ENCODE measurements at regions not wholly inside any gene's neighbourhood (a gene's known extent, or its start where the extent isn't known, plus 50 kb on each side); places are given as distances from the start of the nearest gene placed in this dataset.

GRCh38 chr13:71067165-71067815 lies 799.7 kb downstream of the DACH1 start:
- Histone ChIP-seq H3K36me3 (ENCODE audit: control insufficient read depth, insufficient read depth, low read length) (no peaks in the 10 kb centered on the region), H3K27me3 (ENCODE audit: control insufficient read depth, insufficient read depth, low read length) (no peaks in the 10 kb centered on the region), H3K4me3 (ENCODE audit: low read depth, low read length) (no peak overlapping the region)
- DNase-seq (ENCODE audit: low read depth), result no peak
- TF ChIP-seq, protein P1, sequence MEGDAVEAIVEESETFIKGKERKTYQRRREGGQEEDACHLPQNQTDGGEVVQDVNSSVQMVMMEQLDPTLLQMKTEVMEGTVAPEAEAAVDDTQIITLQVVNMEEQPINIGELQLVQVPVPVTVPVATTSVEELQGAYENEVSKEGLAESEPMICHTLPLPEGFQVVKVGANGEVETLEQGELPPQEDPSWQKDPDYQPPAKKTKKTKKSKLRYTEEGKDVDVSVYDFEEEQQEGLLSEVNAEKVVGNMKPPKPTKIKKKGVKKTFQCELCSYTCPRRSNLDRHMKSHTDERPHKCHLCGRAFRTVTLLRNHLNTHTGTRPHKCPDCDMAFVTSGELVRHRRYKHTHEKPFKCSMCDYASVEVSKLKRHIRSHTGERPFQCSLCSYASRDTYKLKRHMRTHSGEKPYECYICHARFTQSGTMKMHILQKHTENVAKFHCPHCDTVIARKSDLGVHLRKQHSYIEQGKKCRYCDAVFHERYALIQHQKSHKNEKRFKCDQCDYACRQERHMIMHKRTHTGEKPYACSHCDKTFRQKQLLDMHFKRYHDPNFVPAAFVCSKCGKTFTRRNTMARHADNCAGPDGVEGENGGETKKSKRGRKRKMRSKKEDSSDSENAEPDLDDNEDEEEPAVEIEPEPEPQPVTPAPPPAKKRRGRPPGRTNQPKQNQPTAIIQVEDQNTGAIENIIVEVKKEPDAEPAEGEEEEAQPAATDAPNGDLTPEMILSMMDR (IDR thresholded peaks at IDR 0.05; ENCODE audit: insufficient read depth, low read length, poor library complexity, severe bottlenecking), result peak; percentile 13

GRCh38 chr13:71056581-71056980 lies 810.4 kb downstream of the DACH1 start:
- Histone ChIP-seq H3K27me3 (ENCODE audit: control insufficient read depth, insufficient read depth, low read length) (no peaks in the 10 kb centered on the region), H3K4me3 (ENCODE audit: low read depth, low read length) (no peak overlapping the region), H3K36me3 (ENCODE audit: control insufficient read depth, insufficient read depth, low read length) (no peaks in the 10 kb centered on the region)
- TF ChIP-seq, protein P1 (IDR thresholded peaks at IDR 0.05; ENCODE audit: insufficient read depth, low read length, poor library complexity, severe bottlenecking), result no peak
- no peak for DNase-seq (ENCODE audit: low read depth)

DNA sequence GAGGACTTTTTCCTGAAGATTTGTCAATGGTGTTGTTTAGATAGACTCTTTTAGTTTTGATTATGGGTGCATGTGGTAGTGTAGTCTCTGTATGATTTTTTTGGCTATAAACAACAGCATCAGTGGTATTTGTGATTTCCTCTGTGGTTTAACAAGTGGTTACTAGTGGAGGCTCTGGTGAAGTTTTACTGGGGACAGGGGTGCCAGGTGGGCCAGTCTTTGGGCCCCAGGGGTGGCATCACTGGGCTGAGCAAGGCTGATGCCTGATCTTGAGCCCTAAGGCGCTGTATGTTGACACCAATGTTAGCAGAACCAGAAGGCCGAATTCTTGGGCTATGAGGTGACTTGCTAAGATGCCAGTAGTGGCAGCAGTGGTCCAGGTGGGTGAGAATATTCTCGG lies 811.4 kb downstream of the DACH1 start:
- Histone ChIP-seq H3K4me3 (ENCODE audit: low read depth, low read length) (no peak overlapping the region), H3K27me3 (ENCODE audit: control insufficient read depth, insufficient read depth, low read length) (no peaks in the 10 kb centered on the region), H3K36me3 (ENCODE audit: control insufficient read depth, insufficient read depth, low read length) (no peaks in the 10 kb centered on the region)
- DNase-seq (ENCODE audit: low read depth), result no peak
- TF ChIP-seq, protein P1 (IDR thresholded peaks at IDR 0.05; ENCODE audit: insufficient read depth, low read length, poor library complexity, severe bottlenecking), result no peak

GRCh38 chr13:71055047-71055446 lies 812.0 kb downstream of the DACH1 start:
- Histone ChIP-seq H3K27me3 (ENCODE audit: control insufficient read depth, insufficient read depth, low read length) (no peaks in the 10 kb centered on the region), H3K36me3 (ENCODE audit: control insufficient read depth, insufficient read depth, low read length) (no peaks in the 10 kb centered on the region), H3K4me3 (ENCODE audit: low read depth, low read length) (no peak overlapping the region)
- DNase-seq (ENCODE audit: low read depth), result no peak
- TF ChIP-seq, protein P1 (IDR thresholded peaks at IDR 0.05; ENCODE audit: insufficient read depth, low read length, poor library complexity, severe bottlenecking), result no peak

- no peak for DNase-seq (ENCODE audit: low read depth)
- Histone ChIP-seq H3K36me3 (ENCODE audit: control insufficient read depth, insufficient read depth, low read length) (no peaks in the 10 kb centered on the region), H3K4me3 (ENCODE audit: low read depth, low read length) (no peak overlapping the region), H3K27me3 (ENCODE audit: control insufficient read depth, insufficient read depth, low read length) (no peaks in the 10 kb centered on the region)
- TF ChIP-seq, protein P1 (IDR thresholded peaks at IDR 0.05; ENCODE audit: insufficient read depth, low read length, poor library complexity, severe bottlenecking), result no peak
These were observed 812.6 kb downstream of the DACH1 start for GRCh38 chr13:71054358-71054757.

DNA sequence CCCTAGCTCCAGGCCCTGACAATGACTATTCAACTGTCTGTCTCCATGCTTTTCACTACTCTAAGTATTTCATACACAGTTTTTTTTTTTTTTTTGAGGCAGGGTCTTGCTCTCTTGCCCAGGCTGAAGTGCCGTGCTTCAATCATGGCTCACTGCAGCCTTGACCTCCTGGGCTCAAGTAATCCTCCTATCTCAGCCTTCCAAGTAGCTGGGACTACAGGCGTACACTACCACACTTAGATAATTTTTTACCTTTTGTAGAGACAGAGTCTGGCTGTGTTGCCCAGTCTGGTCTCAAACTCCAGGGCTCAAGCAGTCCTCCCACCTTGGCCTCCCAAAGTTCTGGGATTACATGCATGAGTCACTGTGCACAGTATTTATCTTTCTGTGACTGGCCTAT lies 815.4 kb downstream of the DACH1 start:
- H3K36me3 ChIP-seq (ENCODE audit: control insufficient read depth, insufficient read depth, low read length), result no peaks in the 10 kb centered on the region
- no peak for DNase-seq (ENCODE audit: low read depth)
- TF ChIP-seq, protein P1 (IDR thresholded peaks at IDR 0.05; ENCODE audit: insufficient read depth, low read length, poor library complexity, severe bottlenecking), result no peak
- no peak overlapping the region for H3K4me3 ChIP-seq (ENCODE audit: low read depth, low read length)
- H3K27me3 ChIP-seq (ENCODE audit: control insufficient read depth, insufficient read depth, low read length), result no peaks in the 10 kb centered on the region

Data from kidney epithelial cell (primary cell).